GM18951 (cell line): ENCODE measurements at regions not wholly inside any gene's neighbourhood (a gene's known extent, or its start where the extent isn't known, plus 50 kb on each side); places are given as distances from the start of the nearest gene placed in this dataset.
"Not testable (repeated sequence)": the region's sequence is repeated elsewhere in the genome, so short reads cannot be mapped to it uniquely, and the experiment has no call there.

ENCODE experiments used
- POLR2A ChIP-seq: IDR thresholded peaks from 4 replicates; pipeline ENCODE4 v1.6.1; 2011; ENCODE audit warnings: mild to moderate bottlenecking; ENCODE audit not compliant: insufficient read length, insufficient read depth; ENCODE audit errors: extremely low read depth
- in situ Hi-C: fragments of 300-500 bp; cut with MboI; formaldehyde crosslinking; loops from one replicate; pipeline ENCODE4 v1.12.0; 2022; ENCODE audit warnings: low sequenced_read_pairs, mixed read lengths, inconsistent platforms; ENCODE audit not compliant: unreplicated experiment

- in situ Hi-C loops: loop anchor here (10.0 kb wide), 2 partner anchors 63 to 617 kb away; no protein-coding TSS in a partner anchor
- TF ChIP-seq POLR2A: no peak
These were observed 112.2 kb upstream of the SULF2 start for GRCh38 chr20:47897461-47897860.

- in situ Hi-C loops: loop anchor here (10.0 kb wide), 2 partner anchors 58 to 622 kb away; no protein-coding TSS in a partner anchor
These were observed 107.4 kb upstream of the SULF2 start for GRCh38 chr20:47892681-47893080.

GRCh38 chr20:47890708-47891107, 105.4 kb upstream of the SULF2 start:
- in situ Hi-C loops: loop anchor here (10.0 kb wide), 2 partner anchors 56 to 624 kb away; no protein-coding TSS in a partner anchor

GRCh38 chr20:47889751-47890150, 104.5 kb upstream of the SULF2 start:
- in situ Hi-C loops: loop anchor here (10.0 kb wide), 2 partner anchors 55 to 625 kb away; no protein-coding TSS in a partner anchor

- in situ Hi-C loops: no loop called here
These were observed 103.1 kb upstream of the SULF2 start for GRCh38 chr20:47888351-47888750.

GRCh38 chr20:47887477-47888080, 102.3 kb upstream of the SULF2 start:
- TF ChIP-seq POLR2A: no peak
- in situ Hi-C loops: no loop called here

More at GRCh38 chr20:47888351-47888750, 103.1 kb upstream of the SULF2 start:
- TF ChIP-seq POLR2A: no peak

- TF ChIP-seq POLR2A: no peak
- in situ Hi-C loops: no loop called here
These were observed 101.8 kb upstream of the SULF2 start for GRCh38 chr20:47887064-47887463.

- TF ChIP-seq POLR2A: no peak
- in situ Hi-C loops: no loop called here
These were observed 101.3 kb upstream of the SULF2 start for GRCh38 chr20:47886454-47887041.

- in situ Hi-C loops: no loop called here
- no peak for TF ChIP-seq POLR2A
These were observed 100.7 kb upstream of the SULF2 start for GRCh38 chr20:47885909-47886453.

GRCh38 chr20:47883940-47884339, 98.7 kb upstream of the SULF2 start:
- in situ Hi-C loops: not testable (repeated sequence)

- in situ Hi-C loops: no loop called here
- no peak for TF ChIP-seq POLR2A
These were observed 97.9 kb upstream of the SULF2 start for GRCh38 chr20:47883186-47883585.

GRCh38 chr20:47879771-47880170, 94.5 kb upstream of the SULF2 start:
- in situ Hi-C loops: no loop called here

GRCh38 chr20:47878601-47879027, 93.3 kb upstream of the SULF2 start:
- in situ Hi-C loops: no loop called here
- no peak for TF ChIP-seq POLR2A

More at GRCh38 chr20:47879771-47880170, 94.5 kb upstream of the SULF2 start:
- TF ChIP-seq POLR2A: no peak

GRCh38 chr20:47876311-47877088, 91.2 kb upstream of the SULF2 start:
- in situ Hi-C loops: no loop called here
- TF ChIP-seq POLR2A: no peak
